GM21526 (cell line): ENCODE measurements at regions not wholly inside any gene's neighbourhood (a gene's known extent, or its start where the extent isn't known, plus 50 kb on each side); places are given as distances from the start of the nearest gene placed in this dataset.
A peak's percentile ranks its signal among the peaks of the same experiment; 100 is the strongest.

Source experiments
- ATAC-seq: cut with Tn5 transposase; IDR thresholded peaks from one replicate; pipeline ENCODE4 v1.9.1; 2021; ENCODE audit warnings: moderate library complexity; ENCODE audit not compliant: unreplicated experiment, low FRiP score

DNA sequence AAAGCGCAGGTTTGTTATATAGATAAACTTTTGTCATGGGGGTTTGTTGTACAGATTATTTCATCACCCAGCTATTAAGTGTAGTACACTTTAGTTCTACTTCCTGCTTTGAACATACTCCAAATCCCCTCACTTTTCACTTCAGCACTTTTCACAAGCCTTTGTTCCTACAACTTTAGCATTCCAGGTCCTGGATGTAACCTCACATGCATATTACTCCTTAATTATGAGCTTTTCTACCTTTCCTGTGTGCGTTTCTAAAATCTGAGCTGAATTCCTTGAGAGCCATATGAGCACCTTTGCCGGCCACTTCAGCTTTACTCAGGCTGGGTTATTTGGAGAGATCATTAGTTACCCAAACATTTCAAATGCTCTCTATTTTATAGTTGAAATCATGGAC, 179.2 kb upstream of the TNFAIP3 start:
- no peak for ATAC-seq

DNA sequence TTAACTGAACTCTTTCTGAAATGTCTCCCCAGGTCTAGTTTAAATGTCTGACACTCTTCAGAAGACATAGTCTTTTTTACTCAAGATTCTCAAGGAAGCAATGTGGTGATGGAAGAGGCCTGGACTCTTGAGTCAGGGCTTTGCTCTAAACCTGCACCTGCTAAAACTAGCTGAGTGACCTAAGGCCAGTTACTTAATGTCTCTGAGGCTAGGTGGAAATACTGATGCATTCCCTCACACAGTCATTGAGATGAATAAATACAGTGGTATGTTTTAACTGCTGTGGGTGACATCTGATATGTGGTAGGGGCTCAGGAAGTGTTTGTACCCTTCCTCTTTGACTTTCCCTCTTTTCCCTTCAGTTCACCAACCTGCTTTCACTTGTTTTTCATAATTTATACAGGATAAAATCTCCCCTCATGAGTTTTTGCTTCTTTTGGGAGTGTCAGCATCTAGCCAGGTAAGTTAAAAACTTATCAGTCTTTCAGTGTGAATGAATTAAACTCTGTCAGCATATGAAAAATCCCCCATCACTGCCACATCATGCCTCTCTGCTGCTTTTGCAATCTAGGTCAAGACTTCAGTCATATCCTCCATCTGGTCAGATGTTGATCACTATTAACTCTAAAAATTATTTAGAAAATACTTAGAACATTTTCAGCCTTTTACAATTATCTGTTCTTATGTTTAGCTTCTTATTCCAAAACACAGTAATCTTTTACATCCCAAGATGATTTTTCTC, 178.7 kb upstream of the TNFAIP3 start:
- no peak for ATAC-seq

- no peak for ATAC-seq
Measured at GRCh38 chr6:137689377-137689776, 177.7 kb upstream of the TNFAIP3 start.

DNA sequence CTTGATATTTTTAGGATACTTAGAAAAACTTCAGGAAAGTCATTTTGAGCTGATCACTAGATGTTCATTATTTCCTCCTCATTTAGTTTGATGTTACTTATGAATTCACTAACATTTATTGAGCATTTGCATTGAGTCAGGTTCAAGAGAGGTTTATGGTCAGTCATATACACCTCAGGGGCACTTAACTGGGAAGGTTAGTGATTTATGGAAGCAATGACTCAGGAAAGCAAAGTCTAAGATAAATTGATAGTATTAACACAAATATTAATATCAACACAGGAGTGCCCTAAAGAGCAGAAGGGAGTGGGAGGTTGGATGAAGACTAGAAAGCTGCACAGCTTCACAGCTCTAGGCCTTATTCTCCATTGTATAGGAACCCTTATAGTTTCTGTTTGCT, 177.0 kb upstream of the TNFAIP3 start:
- no peak for ATAC-seq

DNA sequence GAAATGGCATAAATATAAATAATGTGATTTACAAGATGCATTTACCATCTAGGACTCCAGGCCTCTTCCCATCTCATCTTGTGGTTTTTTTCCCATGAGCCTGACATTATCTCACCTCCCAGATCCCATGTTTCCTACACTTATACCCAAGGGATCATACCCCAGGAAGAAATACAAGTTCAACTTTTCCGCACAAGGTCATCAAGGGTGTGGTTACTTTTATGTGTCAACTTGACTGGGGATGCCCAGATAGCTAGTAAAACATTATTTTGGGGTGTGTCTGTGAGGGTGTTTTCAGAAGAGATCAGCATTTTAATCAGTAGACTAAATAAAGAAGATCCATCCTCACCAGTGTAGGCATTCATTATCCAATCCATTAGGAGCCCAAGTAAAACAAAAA, 176.3 kb upstream of the TNFAIP3 start:
- no peak for ATAC-seq

GRCh38 chr6:137692308-137692707, 174.8 kb upstream of the TNFAIP3 start:
- ATAC-seq: no peak

GRCh38 chr6:137692806-137693205, 174.3 kb upstream of the TNFAIP3 start:
- ATAC-seq: no peak

DNA sequence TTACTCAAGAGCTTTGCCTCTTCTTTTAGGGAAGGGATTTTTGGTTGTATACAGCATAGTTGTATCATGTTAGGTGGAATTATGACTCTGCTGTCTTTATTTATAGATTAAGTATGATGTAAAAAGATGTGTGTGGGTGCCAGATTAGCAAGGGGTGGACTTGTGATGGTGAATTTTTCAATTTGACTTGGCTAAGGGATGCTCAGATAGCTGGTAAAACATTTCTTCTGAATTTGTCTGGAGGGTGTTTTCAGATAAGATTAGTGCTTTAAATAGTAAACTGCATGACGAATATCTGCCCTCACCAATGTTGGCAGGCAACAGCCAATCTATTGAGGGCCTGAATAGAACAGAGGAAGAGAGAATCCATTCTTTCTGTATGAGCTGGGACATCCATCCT, 173.3 kb upstream of the TNFAIP3 start:
- no peak for ATAC-seq

GRCh38 chr6:137696765-137697164, 170.3 kb upstream of the TNFAIP3 start:
- no peak for ATAC-seq

DNA sequence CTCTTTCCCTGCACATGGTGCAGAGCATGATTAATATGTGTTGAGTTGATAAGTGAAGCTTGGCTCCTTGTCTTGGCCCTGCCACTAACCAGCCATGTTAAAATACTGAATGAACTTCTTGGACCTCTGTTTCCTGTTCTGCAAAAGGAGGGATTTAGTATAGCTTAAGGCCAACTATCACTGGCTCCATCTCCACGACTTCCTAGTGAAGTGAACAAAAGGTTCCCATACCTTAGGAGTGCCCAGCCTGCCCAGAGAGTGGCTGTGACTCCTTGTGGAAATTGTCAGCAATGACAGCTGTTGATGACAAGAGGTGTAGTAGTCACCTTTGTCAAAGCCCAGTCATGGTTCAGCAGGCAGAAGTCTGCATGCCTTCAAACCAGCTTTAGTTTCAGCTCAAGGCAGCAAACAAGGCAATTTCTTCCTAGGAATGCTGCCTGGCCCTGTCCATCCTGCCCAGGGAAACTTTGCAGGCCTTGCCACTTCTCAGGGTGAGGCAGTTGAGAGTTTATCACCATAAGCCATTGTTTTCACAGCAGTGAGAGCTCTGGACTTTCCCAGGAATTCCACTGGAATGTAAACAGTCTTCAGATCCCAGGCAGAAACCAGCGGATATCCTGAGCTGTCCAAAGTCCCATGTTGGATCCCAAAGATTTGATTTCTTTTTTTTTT, 169.7 kb upstream of the TNFAIP3 start:
- ATAC-seq: no peak

DNA sequence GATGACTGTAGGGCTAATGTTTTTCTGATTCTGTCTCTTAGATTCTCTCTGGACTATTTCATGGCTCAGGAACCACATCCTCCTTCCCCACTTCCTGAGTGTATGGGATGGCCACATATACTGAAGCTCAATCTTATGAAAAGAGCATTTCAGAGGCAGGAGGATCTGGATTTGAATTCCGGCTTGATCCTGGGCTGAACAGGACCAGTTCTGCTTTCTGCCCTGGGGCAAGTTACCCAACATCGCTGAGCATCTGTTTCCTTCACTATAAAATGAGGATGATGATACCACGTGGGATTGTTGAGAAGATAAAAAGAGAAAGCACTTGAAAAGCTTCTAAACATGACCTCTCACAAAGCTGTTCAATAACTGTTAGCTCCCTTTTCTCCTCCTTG, 168.4 kb upstream of the TNFAIP3 start:
- ATAC-seq: no peak

- no peak for ATAC-seq
Measured at GRCh38 chr6:137699031-137699683, 167.9 kb upstream of the TNFAIP3 start.

DNA sequence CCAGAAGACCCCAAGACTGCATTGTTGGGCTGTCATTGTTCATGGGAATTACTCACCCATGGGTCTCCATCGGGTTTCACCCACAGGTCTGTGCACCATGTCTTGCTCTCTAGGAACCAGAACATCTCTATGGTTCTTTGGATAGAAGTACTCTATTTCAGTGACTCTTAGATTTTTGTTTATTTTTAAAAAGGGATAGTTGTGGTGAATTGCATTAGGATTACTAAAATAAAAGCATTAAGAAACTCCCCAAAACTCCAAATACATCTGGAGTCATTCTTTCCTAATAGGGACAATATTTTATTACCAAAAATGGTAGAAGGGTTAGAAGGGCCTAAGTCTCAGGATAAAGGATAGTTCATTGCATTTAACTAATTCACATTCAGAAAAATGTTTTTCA, 166.9 kb upstream of the TNFAIP3 start:
- ATAC-seq: no peak

- no peak for ATAC-seq
Measured at GRCh38 chr6:137700751-137701477, 166.1 kb upstream of the TNFAIP3 start.

DNA sequence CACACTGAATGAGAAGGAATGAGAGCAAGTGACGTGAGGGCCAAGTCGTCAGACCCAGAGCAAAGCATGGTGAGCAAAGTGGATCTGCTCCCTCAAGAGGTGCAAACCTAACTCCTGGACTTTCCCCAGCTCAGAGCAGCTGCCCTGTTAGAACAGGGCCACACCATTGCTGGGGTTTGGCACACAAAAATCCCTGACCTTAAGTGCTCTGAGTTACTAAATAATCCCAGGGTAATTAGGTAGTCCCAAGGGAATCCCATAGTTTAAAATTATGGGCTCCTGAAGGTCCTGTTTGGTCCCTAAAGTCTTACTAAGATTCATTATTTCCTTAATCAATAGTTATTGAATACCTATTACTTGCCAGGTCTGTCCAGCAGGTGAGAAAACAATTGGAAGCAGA, 165.1 kb upstream of the TNFAIP3 start:
- no peak for ATAC-seq

DNA sequence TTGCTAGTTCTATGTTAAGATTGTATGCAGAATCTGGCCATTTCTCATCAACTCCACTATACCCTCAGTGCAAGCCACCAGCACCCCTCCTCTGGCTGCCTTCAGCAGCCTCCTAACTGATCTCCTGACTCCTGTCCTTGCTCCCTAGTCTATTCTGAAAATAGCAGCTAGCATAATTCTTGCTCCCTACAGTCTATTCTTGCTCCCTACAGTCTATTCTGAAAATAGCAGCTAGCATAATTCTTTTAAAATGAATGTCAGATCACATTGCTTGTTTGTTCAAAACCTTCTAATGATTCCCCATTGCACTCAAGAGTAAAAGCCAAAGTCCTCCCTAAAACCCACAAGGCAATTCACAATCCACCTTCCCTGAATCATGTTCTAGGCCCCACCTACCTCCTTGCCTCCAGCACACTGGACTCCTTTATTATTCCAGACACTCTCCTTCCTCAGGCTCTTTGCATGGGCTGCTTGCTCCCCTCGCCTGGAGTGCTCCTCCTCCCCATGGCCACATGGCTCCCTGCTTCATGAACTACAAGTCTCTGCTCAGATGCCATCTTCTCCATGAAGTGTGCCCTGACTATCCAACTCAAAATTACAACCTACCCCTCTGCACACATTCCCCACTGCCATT, 164.2 kb upstream of the TNFAIP3 start:
- no peak for ATAC-seq

DNA sequence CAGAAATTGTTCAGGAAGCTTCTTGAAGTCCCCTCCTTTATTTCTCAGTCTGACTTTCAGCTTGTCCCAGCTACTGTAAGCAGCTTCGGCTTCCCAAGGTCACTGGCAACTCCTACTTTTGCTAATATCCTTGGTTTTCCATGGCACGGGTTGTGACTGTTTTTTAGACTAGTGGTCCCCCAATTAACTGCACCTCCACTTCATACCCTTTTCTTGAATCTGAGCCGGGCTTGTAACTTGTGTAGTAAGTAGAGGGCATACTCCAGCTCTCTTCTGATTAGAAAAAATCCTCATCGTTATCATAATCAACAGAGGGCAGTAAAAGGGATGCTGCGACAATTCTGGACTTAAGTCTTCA, 162.3 kb upstream of the TNFAIP3 start:
- no peak for ATAC-seq

GRCh38 chr6:137705160-137706082, 161.6 kb upstream of the TNFAIP3 start:
- ATAC-seq: peak; percentile 38

DNA sequence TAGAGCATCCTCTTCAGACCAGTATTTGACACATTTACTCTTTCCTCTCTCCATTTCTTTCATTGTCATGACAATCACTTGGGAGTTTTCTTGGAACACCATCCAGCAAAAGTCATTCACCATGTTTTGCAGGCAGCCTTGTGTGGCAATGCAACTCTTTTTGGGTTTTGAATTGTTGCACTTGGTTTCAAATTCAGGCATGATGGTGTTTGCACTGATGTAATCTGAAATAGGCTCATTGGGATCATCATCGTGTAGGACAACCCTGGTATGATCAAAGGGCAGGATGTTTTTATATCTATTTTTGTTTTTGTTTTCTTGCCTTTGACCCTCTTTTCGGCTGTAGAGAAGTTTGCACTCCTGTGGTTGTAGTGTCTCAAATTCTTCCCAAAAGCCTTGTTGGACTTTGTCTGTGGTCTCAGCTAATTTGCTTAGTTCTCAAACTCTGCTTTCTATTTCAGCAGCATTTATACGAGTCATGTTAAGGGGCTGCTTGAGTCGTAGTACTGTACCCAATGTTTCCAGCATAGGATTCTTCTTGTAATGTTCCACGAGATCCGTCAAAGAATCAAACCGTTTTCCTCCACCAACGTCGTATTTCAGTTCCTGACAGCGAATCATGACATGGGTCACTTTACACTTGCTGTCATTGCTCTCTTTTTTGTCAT, 160.8 kb upstream of the TNFAIP3 start:
- ATAC-seq: no peak
